ENCODE measurements at regions not wholly inside any gene's neighbourhood (a gene's known extent, or its start where the extent isn't known, plus 50 kb on each side); places are given as distances from the start of the nearest gene placed in this dataset.
"Not testable (repeated sequence)": the region's sequence is repeated elsewhere in the genome, so short reads cannot be mapped to it uniquely, and the experiment has no call there.

DNA sequence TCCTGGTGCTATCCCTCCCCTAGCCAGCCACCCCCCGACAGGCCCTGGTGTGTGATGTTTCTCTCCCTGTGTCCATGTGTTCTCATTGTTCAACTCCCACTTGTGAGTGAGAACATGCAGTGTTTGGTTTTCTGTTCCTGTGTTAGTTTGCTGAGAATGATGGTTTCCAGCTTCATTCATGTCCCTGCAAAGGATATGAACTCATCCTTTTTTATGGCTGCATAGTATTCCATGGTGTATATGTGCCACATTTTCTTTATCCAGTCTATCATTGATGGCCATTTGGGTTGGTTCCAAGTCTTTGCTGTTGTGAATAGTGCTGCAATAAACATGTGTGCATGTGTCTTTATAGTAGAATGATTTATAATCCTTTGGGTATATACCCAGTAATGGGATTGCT is 122.1 kb downstream of the LEPR start:
- TF ChIP-seq EZH2 (IDR thresholded peaks at IDR 0.05; ENCODE audit: borderline replicate concordance, low read length) = not testable (repeated sequence)
- TF ChIP-seq, protein P1, sequence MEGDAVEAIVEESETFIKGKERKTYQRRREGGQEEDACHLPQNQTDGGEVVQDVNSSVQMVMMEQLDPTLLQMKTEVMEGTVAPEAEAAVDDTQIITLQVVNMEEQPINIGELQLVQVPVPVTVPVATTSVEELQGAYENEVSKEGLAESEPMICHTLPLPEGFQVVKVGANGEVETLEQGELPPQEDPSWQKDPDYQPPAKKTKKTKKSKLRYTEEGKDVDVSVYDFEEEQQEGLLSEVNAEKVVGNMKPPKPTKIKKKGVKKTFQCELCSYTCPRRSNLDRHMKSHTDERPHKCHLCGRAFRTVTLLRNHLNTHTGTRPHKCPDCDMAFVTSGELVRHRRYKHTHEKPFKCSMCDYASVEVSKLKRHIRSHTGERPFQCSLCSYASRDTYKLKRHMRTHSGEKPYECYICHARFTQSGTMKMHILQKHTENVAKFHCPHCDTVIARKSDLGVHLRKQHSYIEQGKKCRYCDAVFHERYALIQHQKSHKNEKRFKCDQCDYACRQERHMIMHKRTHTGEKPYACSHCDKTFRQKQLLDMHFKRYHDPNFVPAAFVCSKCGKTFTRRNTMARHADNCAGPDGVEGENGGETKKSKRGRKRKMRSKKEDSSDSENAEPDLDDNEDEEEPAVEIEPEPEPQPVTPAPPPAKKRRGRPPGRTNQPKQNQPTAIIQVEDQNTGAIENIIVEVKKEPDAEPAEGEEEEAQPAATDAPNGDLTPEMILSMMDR (IDR thresholded peaks at IDR 0.05; ENCODE audit: low read length) = not testable (repeated sequence)
